PC-3 (cell line): ENCODE measurements at regions not wholly inside any gene's neighbourhood (a gene's known extent, or its start where the extent isn't known, plus 50 kb on each side); places are given as distances from the start of the nearest gene placed in this dataset.

Source experiments
- CTCF ChIP-seq: fragments of 300-600 bp; sonication (generic); conservative IDR thresholded peaks from 2 replicates; pipeline ENCODE4 v1.5.1; 2017; ENCODE audit warnings: antibody characterized with exemption, low read depth, mild to moderate bottlenecking, low read length
- EZH2phosphoT487 ChIP-seq: fragments of 300-600 bp; sonication (generic); IDR thresholded peaks from 2 replicates; pipeline ENCODE4 v1.6.1; 2018; ENCODE audit warnings: mild to moderate bottlenecking, antibody characterized with exemption, low read length, borderline replicate concordance

DNA sequence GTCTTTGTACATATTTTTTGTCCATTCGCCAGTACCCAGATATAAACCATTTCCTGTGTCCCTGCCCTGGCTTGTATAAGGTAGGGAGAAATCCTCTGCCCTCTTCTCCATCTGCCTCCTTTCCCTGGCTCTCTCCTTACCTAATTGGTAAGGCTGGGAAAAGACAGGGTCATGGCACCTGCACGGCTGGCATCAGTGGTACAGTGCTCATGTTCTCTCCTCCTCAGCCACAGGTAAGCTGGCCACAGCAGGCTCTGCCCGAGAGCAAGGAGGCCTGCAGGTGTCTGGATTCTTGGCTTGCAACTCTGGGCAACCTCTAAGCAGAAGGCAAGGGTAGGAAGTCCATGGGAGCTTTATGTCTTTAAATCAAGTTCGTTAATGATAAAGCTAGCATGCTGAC lies 419.9 kb downstream of the BUD13 start:
- no peak for TF ChIP-seq CTCF
- no peak for TF ChIP-seq EZH2phosphoT487
